HG03135 (cell line): ENCODE measurements at regions not wholly inside any gene's neighbourhood (a gene's known extent, or its start where the extent isn't known, plus 50 kb on each side); places are given as distances from the start of the nearest gene placed in this dataset.

Experiments used
- ATAC-seq: cut with Tn5 transposase; IDR thresholded peaks from one replicate; pipeline ENCODE4 v1.9.1; 2021; ENCODE audit warnings: mild to moderate bottlenecking, moderate library complexity; ENCODE audit not compliant: unreplicated experiment

GRCh38 chr5:8943301-8943700 is 602.6 kb downstream of the SEMA5A start:
- no peak for ATAC-seq

- no peak for ATAC-seq
Observed at GRCh38 chr5:8944005-8944404, 601.9 kb downstream of the SEMA5A start.

GRCh38 chr5:8945972-8946371 is 599.9 kb downstream of the SEMA5A start:
- no peak for ATAC-seq

GRCh38 chr5:8949908-8950307 is 596.0 kb downstream of the SEMA5A start:
- ATAC-seq: peak; percentile 96

- ATAC-seq: no peak
Observed at GRCh38 chr5:8952147-8952546, 593.7 kb downstream of the SEMA5A start.

GRCh38 chr5:8953016-8953415 is 592.9 kb downstream of the SEMA5A start:
- ATAC-seq: no peak

GRCh38 chr5:8953911-8954438 is 591.9 kb downstream of the SEMA5A start:
- ATAC-seq: no peak

- ATAC-seq: no peak
Observed at GRCh38 chr5:8954801-8955200, 591.1 kb downstream of the SEMA5A start.

GRCh38 chr5:8956659-8957058 is 589.2 kb downstream of the SEMA5A start:
- no peak for ATAC-seq

- no peak for ATAC-seq
Observed at GRCh38 chr5:8958602-8959001, 587.3 kb downstream of the SEMA5A start.

GRCh38 chr5:8961219-8961618 is 584.7 kb downstream of the SEMA5A start:
- ATAC-seq: no peak

- ATAC-seq: no peak
Observed at GRCh38 chr5:8961956-8962355, 583.9 kb downstream of the SEMA5A start.

GRCh38 chr5:8981016-8981415 is 564.9 kb downstream of the SEMA5A start:
- ATAC-seq: no peak

- no peak for ATAC-seq
Observed at GRCh38 chr5:8981496-8981895, 564.4 kb downstream of the SEMA5A start.

- no peak for ATAC-seq
Observed at GRCh38 chr5:8984386-8984785, 561.5 kb downstream of the SEMA5A start.
